HUES64 (cell line): ENCODE measurements at regions not wholly inside any gene's neighbourhood (a gene's known extent, or its start where the extent isn't known, plus 50 kb on each side); places are given as distances from the start of the nearest gene placed in this dataset.

Experiments
- H3K27ac ChIP-seq: 2 replicates; pipeline ENCODE4 v1.7.0; 2013; ENCODE audit warnings: low read depth, low read length, inconsistent platforms
- H3K27me3 ChIP-seq: 2 replicates; pipeline ENCODE4 v1.6.1; 2013; ENCODE audit warnings: mild to moderate bottlenecking, low read length; ENCODE audit not compliant: insufficient read depth
- H3K36me3 ChIP-seq: 2 replicates; pipeline ENCODE4 v1.6.1; 2013; ENCODE audit warnings: mild to moderate bottlenecking, low read length; ENCODE audit not compliant: insufficient read depth
- H3K4me1 ChIP-seq: 2 replicates; pipeline ENCODE4 v1.6.1; 2013; ENCODE audit warnings: mild to moderate bottlenecking, low read length, moderate library complexity; ENCODE audit not compliant: insufficient read depth
- H3K4me3 ChIP-seq: 2 replicates; pipeline ENCODE4 v1.5.1; 2013; ENCODE audit warnings: mild to moderate bottlenecking, low read length, moderate library complexity
- H3K9ac ChIP-seq: 2 replicates; pipeline ENCODE4 v1.6.1; 2013; ENCODE audit warnings: mild to moderate bottlenecking, low read depth, low read length
- H3K9me3 ChIP-seq: 2 replicates; pipeline ENCODE4 v1.6.1; 2013; ENCODE audit warnings: low read depth, low read length; ENCODE audit not compliant: insufficient read depth
- WGBS: fragments of 150-250, 120-280 bp; methylation state at CpG from one replicate; pipeline ENCODE4 v1.1.7; 2013; ENCODE audit warnings: missing lambda C conversion rate; 5-methylcytosine and 5-hydroxymethylcytosine counted together

DNA sequence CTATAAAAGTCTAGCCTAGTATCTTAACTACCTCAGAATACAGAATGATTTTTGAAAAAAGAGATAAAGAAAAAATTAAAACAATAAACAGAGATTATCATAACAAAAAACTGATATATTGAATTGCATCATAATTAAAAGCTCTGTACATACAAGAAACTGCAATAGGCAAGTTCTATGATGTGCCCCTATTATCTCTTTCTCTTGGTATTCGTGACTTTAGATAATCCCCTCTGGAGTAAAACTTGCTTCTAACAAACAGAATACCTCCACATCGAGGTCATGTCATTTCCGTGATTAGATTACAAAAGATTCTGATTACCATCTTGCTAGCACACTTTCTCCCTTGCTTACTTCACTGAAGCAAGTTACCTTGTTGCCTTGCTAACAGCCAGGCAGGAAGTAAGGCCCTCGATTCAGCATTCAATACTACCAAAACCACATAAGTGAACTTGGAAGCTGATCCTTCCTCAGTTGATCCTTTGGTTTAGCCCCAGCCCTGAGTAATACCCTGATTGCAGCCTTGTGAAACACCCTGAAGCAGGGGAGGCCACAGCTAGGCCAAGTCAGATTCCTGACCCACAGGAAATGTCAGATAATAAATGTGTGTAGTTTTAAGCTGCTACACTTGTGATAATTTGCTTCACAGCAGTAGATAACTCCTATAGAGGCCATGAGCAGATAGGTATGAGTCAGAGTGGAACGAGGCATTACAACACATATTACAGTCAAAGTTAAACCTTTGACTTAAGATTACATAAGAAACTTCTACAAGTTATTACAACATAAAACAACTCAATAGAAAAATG, 53.7 kb upstream of the TMX4 start:
- WGBS: 74% methylated on average over 5 of the region's 5 CpGs
- Histone ChIP-seq H3K9ac (peak overlapping the region; percentile 6; the same call in 1 of the 2 replicates), H3K27me3 (no peaks in the 10 kb centered on the region), H3K4me1 (peaks cover 9% of the 10 kb centered on the region), H3K4me3 (no peak overlapping the region), H3K36me3 (no peaks in the 10 kb centered on the region), H3K27ac (peak overlapping the region; percentile 51; the same call in 1 of the 2 replicates), H3K9me3 (no peaks in the 10 kb centered on the region)

DNA sequence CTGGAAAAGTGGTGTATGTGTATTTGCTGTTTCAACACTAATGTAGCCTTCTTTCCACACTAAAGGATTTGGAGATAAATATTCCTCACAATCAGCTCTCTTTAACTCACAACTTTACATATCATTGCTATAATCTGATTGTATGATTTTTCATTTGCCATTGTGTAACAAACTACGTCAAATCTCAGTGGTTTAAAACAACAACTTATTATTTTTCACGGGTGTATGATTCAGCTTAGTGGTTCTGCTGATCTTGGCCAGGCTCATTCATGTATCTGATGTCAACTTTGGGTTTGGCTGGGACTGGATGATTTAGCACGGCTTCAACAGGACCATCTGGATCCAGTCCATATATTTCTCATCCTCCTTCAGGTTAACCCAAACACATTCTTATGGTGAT, 55.4 kb upstream of the TMX4 start:
- peaks cover 9% of the 10 kb centered on the region for H3K4me1 ChIP-seq
- H3K27ac ChIP-seq: no peak overlapping the region
- no peaks in the 10 kb centered on the region for H3K9me3 ChIP-seq
- no peak overlapping the region for H3K9ac ChIP-seq
- no peak overlapping the region for H3K4me3 ChIP-seq
- H3K27me3 ChIP-seq: no peaks in the 10 kb centered on the region
- WGBS: 96% methylated on average over 3 of the region's 3 CpGs
- no peaks in the 10 kb centered on the region for H3K36me3 ChIP-seq

DNA sequence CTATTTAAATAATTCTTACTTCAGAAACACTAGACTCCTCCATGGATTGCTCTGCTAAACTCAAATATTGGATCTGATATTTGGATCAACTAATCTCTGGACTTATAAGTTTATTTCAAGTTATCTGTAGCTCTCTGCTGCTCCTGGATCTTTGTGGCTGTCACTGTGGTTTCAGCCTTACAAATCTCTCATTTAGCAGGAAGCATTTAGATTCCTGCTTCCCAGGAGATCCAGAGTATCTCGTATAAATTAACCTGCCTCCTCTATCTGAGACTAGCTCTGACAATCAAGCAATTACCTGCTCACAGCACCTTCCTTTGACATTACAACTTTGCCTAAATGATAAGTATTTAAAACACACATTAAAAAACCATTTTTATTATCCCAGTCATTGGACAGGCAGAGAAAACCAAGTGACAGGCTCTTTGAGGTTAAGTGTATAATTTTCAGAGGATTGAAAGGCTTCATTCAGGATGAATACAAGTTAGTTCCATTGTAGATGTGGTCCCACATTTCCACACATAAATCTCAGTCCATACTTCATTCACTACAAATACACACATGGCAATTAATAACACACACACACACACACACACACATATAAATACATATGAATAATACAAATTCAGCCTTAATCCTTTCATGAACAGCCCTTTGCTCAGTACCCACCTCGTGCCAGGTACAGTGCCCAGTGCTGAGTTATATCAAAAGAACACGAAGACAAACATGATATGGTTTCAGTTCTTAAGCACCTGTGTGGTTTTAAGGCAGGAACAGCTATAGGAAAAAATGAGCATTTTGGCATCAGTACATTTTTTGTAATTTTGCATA, 55.5 kb upstream of the PLCB1 start:
- Histone ChIP-seq H3K9ac (no peak overlapping the region), H3K4me3 (no peak overlapping the region), H3K36me3 (no peaks in the 10 kb centered on the region), H3K4me1 (peaks cover 9% of the 10 kb centered on the region), H3K27ac (no peak overlapping the region), H3K9me3 (no peaks in the 10 kb centered on the region), H3K27me3 (no peaks in the 10 kb centered on the region)
- WGBS: 90% methylated on average over 3 of the region's 3 CpGs

DNA sequence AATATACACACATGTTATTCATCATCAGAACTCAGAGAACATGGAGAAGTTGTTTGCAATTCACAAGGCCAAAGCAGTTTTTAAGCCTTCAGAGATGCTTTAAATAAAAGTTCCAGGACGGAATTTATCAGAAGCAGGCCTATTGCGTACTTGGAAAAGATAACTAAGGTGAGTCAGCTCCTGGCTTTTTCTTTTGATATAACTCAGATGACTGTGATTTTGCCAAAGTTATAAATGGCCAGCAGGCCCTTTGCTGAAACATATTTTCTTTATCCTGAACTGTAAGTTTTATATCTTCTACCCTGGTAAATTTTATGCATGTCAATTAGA, 55.0 kb upstream of the PLCB1 start:
- H3K27ac ChIP-seq: no peak overlapping the region
- no peaks in the 10 kb centered on the region for H3K9me3 ChIP-seq
- 86% methylated on average over 2 of the region's 2 CpGs for WGBS
- H3K9ac ChIP-seq: no peak overlapping the region
- no peaks in the 10 kb centered on the region for H3K36me3 ChIP-seq
- no peaks in the 10 kb centered on the region for H3K27me3 ChIP-seq
- H3K4me1 ChIP-seq: peaks cover 9% of the 10 kb centered on the region
- no peak overlapping the region for H3K4me3 ChIP-seq

DNA sequence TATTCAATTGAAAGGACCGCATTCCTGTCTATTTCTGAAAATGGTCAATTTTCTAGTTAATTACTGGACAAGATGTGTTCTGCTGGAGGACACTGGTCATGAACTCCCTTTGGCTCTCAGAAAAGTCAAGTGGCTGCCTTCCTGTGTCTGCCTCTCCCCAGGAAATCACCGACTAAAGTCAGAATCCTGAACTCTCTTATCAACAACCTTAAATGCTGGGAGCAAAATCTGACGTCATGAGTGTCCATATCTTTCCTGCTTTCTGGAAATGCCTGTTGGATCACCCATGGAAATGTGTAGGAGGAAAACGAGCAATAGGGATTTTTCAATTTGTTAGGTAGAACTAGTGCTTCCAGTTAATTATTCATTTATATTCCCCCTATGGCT, 53.5 kb upstream of the PLCB1 start:
- WGBS: 76% methylated on average over 4 of the region's 4 CpGs
- Histone ChIP-seq H3K4me1 (peaks cover 2% of the 10 kb centered on the region), H3K4me3 (no peak overlapping the region), H3K9me3 (no peaks in the 10 kb centered on the region), H3K27ac (no peak overlapping the region), H3K9ac (no peak overlapping the region), H3K36me3 (no peaks in the 10 kb centered on the region), H3K27me3 (no peaks in the 10 kb centered on the region)

DNA sequence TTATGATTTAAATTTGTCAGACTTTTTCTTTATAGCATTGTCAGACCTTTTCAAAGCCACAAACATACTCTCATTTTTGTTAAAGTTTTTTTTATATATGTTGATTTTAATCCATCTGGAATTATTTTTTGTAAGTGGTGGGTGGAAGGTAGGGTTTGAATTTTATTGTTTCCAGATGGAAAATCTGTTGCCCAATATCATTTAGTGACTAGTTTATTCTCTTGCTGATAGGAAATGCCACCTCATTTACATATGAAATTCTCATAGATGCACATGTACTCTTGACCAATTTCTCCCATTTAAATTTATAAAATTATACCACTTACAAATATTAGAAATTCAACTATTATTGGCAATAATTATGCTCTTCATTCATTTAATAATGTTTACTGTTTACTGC, 52.1 kb upstream of the PLCB1 start:
- H3K4me1 ChIP-seq: no peaks in the 10 kb centered on the region
- no peak overlapping the region for H3K27ac ChIP-seq
- no peaks in the 10 kb centered on the region for H3K27me3 ChIP-seq
- no peaks in the 10 kb centered on the region for H3K36me3 ChIP-seq
- no peak overlapping the region for H3K9ac ChIP-seq
- H3K9me3 ChIP-seq: no peaks in the 10 kb centered on the region
- no peak overlapping the region for H3K4me3 ChIP-seq

DNA sequence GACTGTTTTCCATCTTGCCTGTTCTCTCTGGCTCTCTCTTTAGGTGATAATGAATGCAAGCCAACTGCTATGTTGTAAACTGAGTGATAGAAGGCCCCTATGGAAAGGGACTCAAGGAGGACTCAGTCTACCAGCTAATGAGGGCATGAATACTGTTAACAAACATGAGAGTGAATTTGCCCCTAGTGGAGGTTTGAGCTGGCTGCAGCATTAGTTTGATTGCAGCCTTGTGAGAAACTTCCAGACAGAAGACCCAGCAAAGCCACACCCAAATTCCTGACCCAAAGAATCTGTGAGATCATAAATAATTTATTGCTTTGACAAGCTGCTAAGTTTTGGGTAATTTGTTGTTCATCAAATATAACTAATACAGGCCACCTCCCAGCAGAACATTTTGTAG, 50.0 kb upstream of the PLCB1 start:
- Histone ChIP-seq H3K9ac (no peak overlapping the region), H3K4me3 (no peak overlapping the region), H3K27ac (no peak overlapping the region), H3K36me3 (no peaks in the 10 kb centered on the region), H3K4me1 (no peaks in the 10 kb centered on the region), H3K27me3 (no peaks in the 10 kb centered on the region), H3K9me3 (no peaks in the 10 kb centered on the region)
